ENCODE measurements at regions not wholly inside any gene's neighbourhood (a gene's known extent, or its start where the extent isn't known, plus 50 kb on each side); places are given as distances from the start of the nearest gene placed in this dataset.

DNA sequence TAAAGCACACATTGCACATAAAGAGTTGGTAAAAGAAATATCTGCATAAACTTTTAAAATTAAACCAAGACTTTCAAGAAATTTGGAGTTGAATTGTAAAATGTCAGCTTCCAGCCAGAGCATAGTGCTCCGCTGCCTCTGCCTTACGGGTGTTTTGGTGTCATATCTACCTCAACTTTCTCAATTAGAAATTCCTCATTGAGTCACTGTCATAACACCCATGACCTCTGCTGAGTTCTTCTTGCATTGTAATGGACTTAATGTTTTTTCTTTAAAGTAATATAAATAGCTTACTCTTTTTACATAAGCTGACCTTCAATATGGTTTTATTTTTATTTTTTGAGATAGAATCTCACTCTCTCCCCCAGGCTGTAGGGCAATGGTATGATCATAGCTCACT is 551.0 kb upstream of the NBEA start:
- peak; percentile 26 for DNase-seq (ENCODE audit: insufficient read length, low spot score, missing footprints)
- TF ChIP-seq, protein P1, sequence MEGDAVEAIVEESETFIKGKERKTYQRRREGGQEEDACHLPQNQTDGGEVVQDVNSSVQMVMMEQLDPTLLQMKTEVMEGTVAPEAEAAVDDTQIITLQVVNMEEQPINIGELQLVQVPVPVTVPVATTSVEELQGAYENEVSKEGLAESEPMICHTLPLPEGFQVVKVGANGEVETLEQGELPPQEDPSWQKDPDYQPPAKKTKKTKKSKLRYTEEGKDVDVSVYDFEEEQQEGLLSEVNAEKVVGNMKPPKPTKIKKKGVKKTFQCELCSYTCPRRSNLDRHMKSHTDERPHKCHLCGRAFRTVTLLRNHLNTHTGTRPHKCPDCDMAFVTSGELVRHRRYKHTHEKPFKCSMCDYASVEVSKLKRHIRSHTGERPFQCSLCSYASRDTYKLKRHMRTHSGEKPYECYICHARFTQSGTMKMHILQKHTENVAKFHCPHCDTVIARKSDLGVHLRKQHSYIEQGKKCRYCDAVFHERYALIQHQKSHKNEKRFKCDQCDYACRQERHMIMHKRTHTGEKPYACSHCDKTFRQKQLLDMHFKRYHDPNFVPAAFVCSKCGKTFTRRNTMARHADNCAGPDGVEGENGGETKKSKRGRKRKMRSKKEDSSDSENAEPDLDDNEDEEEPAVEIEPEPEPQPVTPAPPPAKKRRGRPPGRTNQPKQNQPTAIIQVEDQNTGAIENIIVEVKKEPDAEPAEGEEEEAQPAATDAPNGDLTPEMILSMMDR (IDR thresholded peaks at IDR 0.05; ENCODE audit: extremely low read depth, low read depth, low read length): no peak
- no peaks in the 10 kb centered on the region for H3K79me2 ChIP-seq (ENCODE audit: insufficient read depth, low read length)
- H3K4me3 ChIP-seq (ENCODE audit: insufficient read depth, low read length): no peak overlapping the region
- H2AFZ ChIP-seq (ENCODE audit: low read length): no peak overlapping the region
- no peaks in the 10 kb centered on the region for H3K27me3 ChIP-seq (ENCODE audit: insufficient read depth, low read length)
- H3K27ac ChIP-seq (ENCODE audit: low read depth, low read length): no peak overlapping the region
- peaks cover 3% of the 10 kb centered on the region for H3K4me1 ChIP-seq (ENCODE audit: insufficient read depth, low read length)
- peak overlapping the region; percentile 39 for H3K4me2 ChIP-seq (ENCODE audit: insufficient read depth, low read length)
- peaks cover 4% of the 10 kb centered on the region for H3K9me3 ChIP-seq (ENCODE audit: low read depth, low read length)
- H3K36me3 ChIP-seq (ENCODE audit: insufficient read depth, low read length): no peaks in the 10 kb centered on the region
- H4K20me1 ChIP-seq (ENCODE audit: insufficient read depth, low read length): no peaks in the 10 kb centered on the region

DNA sequence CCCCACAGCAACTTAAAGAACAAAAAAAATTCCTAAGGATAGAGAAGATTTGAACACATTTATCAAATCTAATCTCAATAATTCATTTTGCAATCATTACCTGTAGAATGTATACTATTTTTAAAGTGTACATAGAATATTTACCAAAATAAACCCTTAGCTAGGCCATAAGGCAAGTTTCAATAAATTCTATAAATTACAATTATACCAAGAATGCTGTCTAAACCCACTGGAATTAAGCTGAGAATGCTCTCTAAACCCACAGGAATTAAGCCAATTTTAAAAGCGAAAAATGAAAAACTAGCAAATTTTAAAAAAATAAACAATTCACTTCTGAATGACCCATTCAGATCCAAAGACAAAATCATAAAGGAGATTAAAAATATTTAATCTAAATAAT is 540.4 kb upstream of the NBEA start:
- H3K4me1 ChIP-seq (ENCODE audit: insufficient read depth, low read length): no peaks in the 10 kb centered on the region
- no peaks in the 10 kb centered on the region for H3K79me2 ChIP-seq (ENCODE audit: insufficient read depth, low read length)
- H3K9me3 ChIP-seq (ENCODE audit: low read depth, low read length): no peaks in the 10 kb centered on the region
- no peaks in the 10 kb centered on the region for H3K27me3 ChIP-seq (ENCODE audit: insufficient read depth, low read length)
- H3K27ac ChIP-seq (ENCODE audit: low read depth, low read length): no peak overlapping the region
- no peaks in the 10 kb centered on the region for H4K20me1 ChIP-seq (ENCODE audit: insufficient read depth, low read length)
- no peak overlapping the region for H3K4me2 ChIP-seq (ENCODE audit: insufficient read depth, low read length)
- no peaks in the 10 kb centered on the region for H3K36me3 ChIP-seq (ENCODE audit: insufficient read depth, low read length)
- DNase-seq (ENCODE audit: insufficient read length, low spot score, missing footprints): no peak
- H3K4me3 ChIP-seq (ENCODE audit: insufficient read depth, low read length): no peak overlapping the region
- TF ChIP-seq, protein P1 (IDR thresholded peaks at IDR 0.05; ENCODE audit: extremely low read depth, low read depth, low read length): no peak
- no peak overlapping the region for H2AFZ ChIP-seq (ENCODE audit: low read length)

DNA sequence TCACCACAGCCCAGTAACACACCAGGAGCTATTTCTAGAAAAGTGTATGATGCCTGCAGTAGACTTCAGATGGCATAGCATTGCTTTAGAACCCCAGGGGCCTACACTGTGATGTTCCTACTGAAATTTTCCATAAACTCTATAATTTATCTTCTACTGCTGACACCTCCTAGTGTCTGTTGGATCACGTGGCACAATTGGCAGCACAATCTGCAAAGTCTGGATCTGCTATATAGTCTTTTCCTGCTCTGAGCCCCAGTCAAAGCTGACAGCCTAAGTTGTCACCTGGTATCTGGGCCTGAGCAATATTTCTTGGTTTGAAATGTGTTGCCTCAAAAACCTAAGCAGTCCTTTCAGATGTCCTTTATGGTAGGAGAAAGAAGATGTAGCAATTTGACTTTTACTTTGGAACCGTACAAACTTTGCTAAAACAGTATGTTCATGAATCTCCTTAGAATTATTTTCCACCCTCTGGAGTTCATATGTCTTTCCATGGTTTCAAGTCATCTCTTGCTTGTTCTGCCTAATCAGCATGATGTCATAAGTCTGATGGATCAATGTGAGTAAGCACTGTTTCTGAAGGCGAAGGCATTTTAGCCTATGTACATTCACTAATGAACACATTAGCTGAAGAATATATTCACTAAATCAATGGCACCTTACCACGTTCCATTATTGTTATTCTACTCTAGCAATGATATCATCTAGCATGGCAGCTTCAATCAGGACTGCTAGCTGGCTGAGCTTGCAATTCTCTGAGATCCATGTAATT is 536.5 kb upstream of the NBEA start:
- H3K27me3 ChIP-seq (ENCODE audit: insufficient read depth, low read length): no peaks in the 10 kb centered on the region
- H3K79me2 ChIP-seq (ENCODE audit: insufficient read depth, low read length): no peaks in the 10 kb centered on the region
- no peaks in the 10 kb centered on the region for H3K9me3 ChIP-seq (ENCODE audit: low read depth, low read length)
- no peak for DNase-seq (ENCODE audit: insufficient read length, low spot score, missing footprints)
- H4K20me1 ChIP-seq (ENCODE audit: insufficient read depth, low read length): no peaks in the 10 kb centered on the region
- no peaks in the 10 kb centered on the region for H3K4me1 ChIP-seq (ENCODE audit: insufficient read depth, low read length)
- TF ChIP-seq, protein P1 (IDR thresholded peaks at IDR 0.05; ENCODE audit: extremely low read depth, low read depth, low read length): no peak
- no peaks in the 10 kb centered on the region for H3K36me3 ChIP-seq (ENCODE audit: insufficient read depth, low read length)
- H3K4me2 ChIP-seq (ENCODE audit: insufficient read depth, low read length): no peak overlapping the region
- H3K4me3 ChIP-seq (ENCODE audit: insufficient read depth, low read length): no peak overlapping the region
- no peak overlapping the region for H3K27ac ChIP-seq (ENCODE audit: low read depth, low read length)
- H2AFZ ChIP-seq (ENCODE audit: low read length): no peak overlapping the region

DNA sequence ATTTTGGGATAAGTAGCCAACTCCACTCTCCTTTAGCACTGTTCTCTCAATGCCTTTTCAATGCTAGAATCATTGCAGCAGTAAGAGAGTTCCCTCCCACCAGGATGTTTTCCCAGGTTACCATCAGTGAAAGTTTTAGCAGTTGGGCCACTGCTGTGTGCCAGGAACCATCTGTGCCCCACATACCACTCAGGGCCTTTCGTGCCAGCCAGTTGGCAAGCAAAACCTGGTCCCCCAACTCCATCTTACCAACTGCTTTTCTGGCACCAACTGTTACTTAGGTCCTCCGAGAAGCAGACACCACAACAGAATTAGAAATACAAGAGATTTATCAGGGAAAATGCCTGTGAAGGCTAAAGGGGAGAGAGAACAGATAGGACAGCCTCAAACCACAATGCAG is 533.4 kb upstream of the NBEA start:
- Histone ChIP-seq H3K27ac (ENCODE audit: low read depth, low read length) (no peak overlapping the region), H3K4me2 (ENCODE audit: insufficient read depth, low read length) (no peak overlapping the region), H3K36me3 (ENCODE audit: insufficient read depth, low read length) (no peaks in the 10 kb centered on the region), H3K4me3 (ENCODE audit: insufficient read depth, low read length) (no peak overlapping the region), H3K9me3 (ENCODE audit: low read depth, low read length) (no peaks in the 10 kb centered on the region), H3K27me3 (ENCODE audit: insufficient read depth, low read length) (no peaks in the 10 kb centered on the region), H3K79me2 (ENCODE audit: insufficient read depth, low read length) (no peaks in the 10 kb centered on the region), H2AFZ (ENCODE audit: low read length) (no peak overlapping the region), H4K20me1 (ENCODE audit: insufficient read depth, low read length) (no peaks in the 10 kb centered on the region), H3K4me1 (ENCODE audit: insufficient read depth, low read length) (no peaks in the 10 kb centered on the region)
- DNase-seq (ENCODE audit: insufficient read length, low spot score, missing footprints): no peak
- TF ChIP-seq, protein P1 (IDR thresholded peaks at IDR 0.05; ENCODE audit: extremely low read depth, low read depth, low read length): no peak
